HepG2 (cell line): ENCODE measurements at regions not wholly inside any gene's neighbourhood (a gene's known extent, or its start where the extent isn't known, plus 50 kb on each side); places are given as distances from the start of the nearest gene placed in this dataset.
A peak's percentile ranks its signal among the peaks of the same experiment; 100 is the strongest.

ENCODE experiments used
- DNMT1 ChIP-seq: sonication (generic); formaldehyde crosslinking; IDR thresholded peaks from 2 replicates; pipeline ENCODE4 v1.5.1; 2020; ENCODE audit warnings: mild to moderate bottlenecking, missing genetic modification reagents
- GATAD2A ChIP-seq: IDR thresholded peaks from 2 replicates; pipeline ENCODE4 v1.6.1; 2016
- ISX ChIP-seq: sonication (generic); formaldehyde crosslinking; conservative IDR thresholded peaks from 2 replicates; pipeline ENCODE4 v1.5.0; 2020; ENCODE audit warnings: missing genetic modification reagents
- KDM3A ChIP-seq: IDR thresholded peaks from 2 replicates; pipeline ENCODE4 v1.6.1; 2018; ENCODE audit warnings: low read depth, missing compliant biosample characterization
- KDM5A ChIP-seq: fragments of 200-600 bp; sonication (generic); IDR thresholded peaks from 2 replicates; pipeline ENCODE4 v1.7.0; 2018; ENCODE audit warnings: antibody characterized with exemption, mild to moderate bottlenecking, low read length, borderline replicate concordance
- KLF9 ChIP-seq: IDR thresholded peaks from 2 replicates; pipeline ENCODE4 v1.6.1; 2016; ENCODE audit warnings: low read depth
- NCOA2 ChIP-seq: sonication (generic); formaldehyde crosslinking; IDR thresholded peaks from 2 replicates; pipeline ENCODE4 v1.8.0; 2022; ENCODE audit warnings: inconsistent platforms
- NCOA5 ChIP-seq: sonication (generic); formaldehyde crosslinking; IDR thresholded peaks from 2 replicates; pipeline ENCODE4 v1.4.0; 2020; ENCODE audit warnings: missing genetic modification reagents
- NFE2 ChIP-seq: sonication (generic); formaldehyde crosslinking; IDR thresholded peaks from 2 replicates; pipeline ENCODE4 v1.4.0; 2020; ENCODE audit warnings: missing genetic modification reagents
- RBM22 ChIP-seq: fragments of 200-400 bp; formaldehyde crosslinking; optimal IDR thresholded peaks from 2 replicates; pipeline ENCODE3; 2017; ENCODE audit warnings: mild to moderate bottlenecking, low read length, moderate library complexity
- RXRA ChIP-seq: sonication (generic); formaldehyde crosslinking; IDR thresholded peaks from 2 replicates; pipeline ENCODE4 v1.5.1; 2020; ENCODE audit warnings: missing genetic modification reagents
- SATB2 ChIP-seq: sonication (generic); formaldehyde crosslinking; IDR thresholded peaks from 2 replicates; pipeline ENCODE4 v1.5.0; 2020; ENCODE audit warnings: missing genetic modification reagents
- TBX2 ChIP-seq: sonication (generic); formaldehyde crosslinking; IDR thresholded peaks from 2 replicates; pipeline ENCODE4 v1.5.0; 2020; ENCODE audit warnings: missing genetic modification reagents, mild to moderate bottlenecking, borderline replicate concordance
- ZNF263 ChIP-seq: sonication (generic); formaldehyde crosslinking; IDR thresholded peaks from 2 replicates; pipeline ENCODE4 v1.4.0; 2020; ENCODE audit warnings: missing genetic modification reagents
- ZNF451 ChIP-seq: sonication (generic); formaldehyde crosslinking; IDR thresholded peaks from 2 replicates; pipeline ENCODE4 v1.5.0; 2020; ENCODE audit warnings: mild to moderate bottlenecking, missing genetic modification reagents
- ZNF552 ChIP-seq: sonication (generic); formaldehyde crosslinking; IDR thresholded peaks from 2 replicates; pipeline ENCODE4 v1.9.0; 2022; ENCODE audit warnings: missing genetic modification reagents, mild to moderate bottlenecking, borderline replicate concordance
- ZNF777 ChIP-seq: sonication (generic); formaldehyde crosslinking; IDR thresholded peaks from 2 replicates; pipeline ENCODE4 v1.4.0; 2020; ENCODE audit warnings: missing genetic modification reagents
- ZNF878 ChIP-seq: sonication (generic); formaldehyde crosslinking; IDR thresholded peaks from 2 replicates; pipeline ENCODE4 v1.8.1; 2023; ENCODE audit warnings: mild to moderate bottlenecking, missing genetic modification reagents, moderate library complexity
- TF ChIP-seq, protein P1 (sequence below): sonication (generic); formaldehyde crosslinking; IDR thresholded peaks from 2 replicates; pipeline ENCODE4 v1.5.1; 2020; ENCODE audit warnings: missing genetic modification reagents, mild to moderate bottlenecking, borderline replicate concordance
- TF ChIP-seq, protein P2 (sequence below): sonication (generic); formaldehyde crosslinking; IDR thresholded peaks from 2 replicates; pipeline ENCODE4 v1.5.0; 2020; ENCODE audit warnings: mild to moderate bottlenecking, missing genetic modification reagents, borderline replicate concordance
- TF ChIP-seq, protein P3 (sequence below): IDR thresholded peaks from 2 replicates; pipeline ENCODE4 v1.6.1; 2016

DNA sequence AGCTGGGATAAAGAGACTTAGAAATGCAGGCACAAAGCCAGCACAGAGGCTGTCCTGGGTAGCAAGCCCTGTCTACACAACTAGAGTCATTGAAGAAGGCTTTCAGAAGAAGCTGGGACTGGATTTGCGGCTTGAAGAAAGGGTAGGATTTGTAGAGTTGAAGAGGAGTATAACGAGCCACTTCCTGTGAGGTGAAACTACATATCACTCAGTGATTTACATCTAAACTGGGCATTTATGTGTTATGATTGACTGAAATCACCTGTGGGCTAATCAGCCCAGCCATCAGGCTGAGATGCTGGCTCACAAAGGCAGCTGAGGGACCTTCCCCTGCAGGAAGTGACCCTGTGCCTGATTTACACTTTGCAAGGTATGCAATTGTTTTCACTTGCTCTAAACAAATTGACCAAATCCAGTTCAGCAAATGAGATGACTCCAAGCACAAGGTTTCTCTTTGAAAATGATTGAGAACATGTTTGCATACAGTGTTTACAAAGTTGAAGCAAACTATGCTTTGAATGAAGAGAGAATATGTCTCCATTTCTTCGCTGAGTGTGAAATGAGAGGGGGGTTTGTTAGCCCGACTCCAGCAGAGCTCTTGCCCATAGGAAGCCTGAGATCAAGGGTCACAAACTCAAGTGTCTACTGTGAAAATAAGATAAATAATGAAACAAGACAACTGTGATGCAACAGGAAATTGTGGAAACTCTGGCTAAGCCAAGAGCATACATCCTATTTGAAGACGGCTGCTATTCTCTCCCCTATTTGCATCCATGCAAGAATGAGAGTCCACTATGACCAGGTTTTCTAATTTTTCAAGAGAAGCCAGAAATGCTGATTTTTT lies 69.3 kb upstream of the HK2 start (continued):
- TF ChIP-seq TBX2 (CRISPR knock-in tag) (peak; percentile 100), KLF9 (0 out of 2 replicates have a peak, but pooled peaks have one; percentile 35), SATB2 (CRISPR knock-in tag) (no peak), KDM3A (CRISPR knock-in tag) (peak; percentile 90), NCOA5 (CRISPR knock-in tag) (0 out of 2 replicates have a peak, but pooled peaks have one; percentile 85), NCOA2 (peak; percentile 99), RBM22 (no peak), ISX (CRISPR knock-in tag) (0 out of 2 replicates have a peak, but pooled peaks have one; percentile 13), ZNF777 (CRISPR knock-in tag) (0 out of 2 replicates have a peak, but pooled peaks have one; percentile 17), DNMT1 (CRISPR knock-in tag) (no peak), RXRA (peak; percentile 86; the same call in 1 of the 2 replicates), KDM5A (peak; percentile 35; the same call in 1 of the 2 replicates), ZNF878 (CRISPR knock-in tag) (peak; percentile 96), ZNF263 (CRISPR knock-in tag) (peak; percentile 18; the same call in 1 of the 2 replicates), NFE2 (no peak), ZNF552 (CRISPR knock-in tag) (no peak), GATAD2A (CRISPR knock-in tag) (peak; percentile 99), ZNF451 (no peak)
- TF ChIP-seq, protein P1, sequence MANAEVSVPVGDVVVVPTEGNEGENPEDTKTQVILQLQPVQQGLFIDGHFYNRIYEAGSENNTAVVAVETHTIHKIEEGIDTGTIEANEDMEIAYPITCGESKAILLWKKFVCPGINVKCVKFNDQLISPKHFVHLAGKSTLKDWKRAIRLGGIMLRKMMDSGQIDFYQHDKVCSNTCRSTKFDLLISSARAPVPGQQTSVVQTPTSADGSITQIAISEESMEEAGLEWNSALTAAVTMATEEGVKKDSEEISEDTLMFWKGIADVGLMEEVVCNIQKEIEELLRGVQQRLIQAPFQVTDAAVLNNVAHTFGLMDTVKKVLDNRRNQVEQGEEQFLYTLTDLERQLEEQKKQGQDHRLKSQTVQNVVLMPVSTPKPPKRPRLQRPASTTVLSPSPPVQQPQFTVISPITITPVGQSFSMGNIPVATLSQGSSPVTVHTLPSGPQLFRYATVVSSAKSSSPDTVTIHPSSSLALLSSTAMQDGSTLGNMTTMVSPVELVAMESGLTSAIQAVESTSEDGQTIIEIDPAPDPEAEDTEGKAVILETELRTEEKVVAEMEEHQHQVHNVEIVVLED (CRISPR knock-in tag): peak; percentile 68
- TF ChIP-seq, protein P2, sequence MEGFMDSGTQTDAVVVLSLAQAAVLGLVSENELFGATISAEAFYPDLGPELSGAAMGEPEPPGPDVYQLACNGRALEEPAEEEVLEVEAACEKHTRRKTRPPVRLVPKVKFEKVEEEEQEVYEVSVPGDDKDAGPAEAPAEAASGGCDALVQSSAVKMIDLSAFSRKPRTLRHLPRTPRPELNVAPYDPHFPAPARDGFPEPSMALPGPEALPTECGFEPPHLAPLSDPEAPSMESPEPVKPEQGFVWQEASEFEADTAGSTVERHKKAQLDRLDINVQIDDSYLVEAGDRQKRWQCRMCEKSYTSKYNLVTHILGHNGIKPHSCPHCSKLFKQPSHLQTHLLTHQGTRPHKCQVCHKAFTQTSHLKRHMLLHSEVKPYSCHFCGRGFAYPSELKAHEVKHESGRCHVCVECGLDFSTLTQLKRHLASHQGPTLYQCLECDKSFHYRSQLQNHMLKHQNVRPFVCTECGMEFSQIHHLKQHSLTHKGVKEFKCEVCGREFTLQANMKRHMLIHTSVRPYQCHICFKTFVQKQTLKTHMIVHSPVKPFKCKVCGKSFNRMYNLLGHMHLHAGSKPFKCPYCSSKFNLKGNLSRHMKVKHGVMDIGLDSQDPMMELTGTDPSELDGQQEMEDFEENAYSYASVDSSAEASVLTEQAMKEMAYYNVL (CRISPR knock-in tag): peak; percentile 98
- TF ChIP-seq, protein P3, sequence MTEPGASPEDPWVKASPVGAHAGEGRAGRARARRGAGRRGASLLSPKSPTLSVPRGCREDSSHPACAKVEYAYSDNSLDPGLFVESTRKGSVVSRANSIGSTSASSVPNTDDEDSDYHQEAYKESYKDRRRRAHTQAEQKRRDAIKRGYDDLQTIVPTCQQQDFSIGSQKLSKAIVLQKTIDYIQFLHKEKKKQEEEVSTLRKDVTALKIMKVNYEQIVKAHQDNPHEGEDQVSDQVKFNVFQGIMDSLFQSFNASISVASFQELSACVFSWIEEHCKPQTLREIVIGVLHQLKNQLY (CRISPR knock-in tag): peak; percentile 94
